H1 (cell line): ENCODE measurements at regions not wholly inside any gene's neighbourhood (a gene's known extent, or its start where the extent isn't known, plus 50 kb on each side); places are given as distances from the start of the nearest gene placed in this dataset.

Source experiments
- CTCF ChIA-PET: fragments of 300-600 bp; sonication (Branson Sonifier 250); formaldehyde crosslinking; loops from one replicate; lab custom pipeline; 2021; ENCODE audit not compliant: partially characterized antibody; lab: Charles Lee
- POLR2A ChIA-PET: fragments of 300-600 bp; sonication (Branson Sonifier 250); formaldehyde crosslinking; loops from one replicate; lab custom pipeline; 2021; ENCODE audit warnings: inconsistent platforms; ENCODE audit not compliant: partially characterized antibody; lab: Charles Lee
- DNase-seq, 2 experiments: peaks; one replicate each; pipeline versions ENCODE4 v3.0.0 to v3.0.0-alpha.2; 2010 to 2022; ENCODE audit warnings: low spot score in 2 of 2, low read depth in 1 of 2, mixed read lengths in 1 of 2
- FAIRE-seq: peaks from 2 replicates; lab custom pipeline; 2011; peaks lifted over from hg19 to GRCh38; lab: Jason Lieb, UNC
- H2AFZ ChIP-seq: 2 replicates; pipeline ENCODE4 v1.8.1; 2012; ENCODE audit warnings: low read length, inconsistent platforms
- H2AK5ac ChIP-seq: 2 replicates; pipeline ENCODE4 v1.6.1; 2013; ENCODE audit warnings: low read depth, low read length
- H2BK120ac ChIP-seq: replicated peaks from 2 replicates; pipeline ENCODE3; 2013; ENCODE audit warnings: low read depth, low read length, inconsistent platforms
- H2BK12ac ChIP-seq: 2 replicates; pipeline ENCODE4 v1.6.1; 2013; ENCODE audit warnings: low read depth, low read length
- H2BK15ac ChIP-seq: 2 replicates; pipeline ENCODE4 v1.6.1; 2013; ENCODE audit warnings: low read length
- H2BK20ac ChIP-seq: 2 replicates; pipeline ENCODE4 v1.6.1; 2013; ENCODE audit warnings: low read length
- H2BK5ac ChIP-seq: 2 replicates; pipeline ENCODE4 v1.6.1; 2013; ENCODE audit warnings: low read depth, low read length
- H3K14ac ChIP-seq: 2 replicates; pipeline ENCODE4 v1.6.1; 2013; ENCODE audit warnings: inconsistent platforms; ENCODE audit not compliant: insufficient read length
- H3K18ac ChIP-seq: 2 replicates; pipeline ENCODE4 v1.6.1; 2013; ENCODE audit warnings: low read length; ENCODE audit errors: extremely low read depth
- H3K23ac ChIP-seq: 2 replicates; pipeline ENCODE4 v1.6.1; 2013; ENCODE audit warnings: inconsistent platforms; ENCODE audit not compliant: insufficient read length
- H3K23me2 ChIP-seq: 2 replicates; pipeline ENCODE4 v1.6.1; 2013; ENCODE audit warnings: low read depth, low read length
- H3K27ac ChIP-seq: 2 replicates; pipeline ENCODE4 v1.6.1; 2011; ENCODE audit warnings: low read depth, low read length, inconsistent platforms
- H3K27me3 ChIP-seq, 4 experiments: replicated peaks in 1 of 4; 1 replicate in 1 of 4; 2 replicates in 3 of 4; pipeline versions ENCODE4 v1.6.1 to v1.8.1; 2011 to 2013; ENCODE audit warnings: low read length in 3 of 4, mild to moderate bottlenecking in 3 of 4, inconsistent platforms in 2 of 4, mixed read lengths in 2 of 4, moderate library complexity in 1 of 4; ENCODE audit not compliant: control insufficient read depth in 3 of 4, insufficient read depth in 3 of 4; ENCODE audit errors: extremely low read depth in 1 of 4
- H3K36me3 ChIP-seq, 4 experiments: 2 replicates each; pipeline versions ENCODE4 v1.6.1 to v1.8.1; 2011 to 2013; ENCODE audit warnings: mild to moderate bottlenecking in 4 of 4, low read length in 3 of 4, moderate library complexity in 2 of 4, control low read depth in 1 of 4, inconsistent platforms in 1 of 4; ENCODE audit not compliant: insufficient read depth in 4 of 4, control insufficient read depth in 2 of 4
- H3K4ac ChIP-seq: replicated peaks from 2 replicates; pipeline ENCODE3; 2013; ENCODE audit warnings: low read length, low read depth, mixed read lengths, inconsistent platforms; ENCODE audit not compliant: insufficient read length
- H3K4me1 ChIP-seq, 4 experiments: replicated peaks in 1 of 4; 1 replicate in 1 of 4; 2 replicates in 3 of 4; pipeline versions ENCODE4 v1.6.1 to v1.8.1; 2011 to 2013; ENCODE audit warnings: low read length in 3 of 4, inconsistent platforms in 2 of 4, mixed read lengths in 1 of 4; ENCODE audit not compliant: insufficient read depth in 4 of 4, control insufficient read depth in 3 of 4
- H3K4me2 ChIP-seq, 2 experiments: 2 replicates each; pipeline versions ENCODE4 v1.6.1 to v1.8.1; 2011 to 2013; ENCODE audit warnings: low read depth in 2 of 2, low read length in 2 of 2, control low read depth in 1 of 2, inconsistent platforms in 1 of 2, mild to moderate bottlenecking in 1 of 2; ENCODE audit not compliant: insufficient read depth in 1 of 2
- H3K4me3 ChIP-seq, 4 experiments: fragments of 200-600, 300-600 bp in 1 of 4; sonication (generic), shearing (Covaris generic), sonication (Bioruptor Twin) in 1 of 4; 2 replicates each; pipeline versions ENCODE4 v1.5.1 to v1.8.1; 2011 to 2016; ENCODE audit warnings: low read length in 4 of 4, low read depth in 3 of 4, control low read depth in 2 of 4, inconsistent platforms in 2 of 4, mild to moderate bottlenecking in 2 of 4, mixed read lengths in 1 of 4, moderate library complexity in 1 of 4; ENCODE audit not compliant: insufficient read depth in 2 of 4; ENCODE audit errors: extremely low read depth in 1 of 4
- H3K56ac ChIP-seq: replicated peaks from 2 replicates; pipeline ENCODE3; 2013; ENCODE audit warnings: low read depth, mild to moderate bottlenecking, mixed read lengths, low read length, inconsistent platforms; ENCODE audit not compliant: insufficient read length
- H3K79me1 ChIP-seq: 2 replicates; pipeline ENCODE4 v1.6.1; 2013; ENCODE audit warnings: low read depth, low read length, control low read depth
- H3K79me2 ChIP-seq, 2 experiments: 2 replicates each; pipeline versions ENCODE4 v1.6.1 to v1.8.1; 2012 to 2013; ENCODE audit warnings: low read length in 2 of 2, mild to moderate bottlenecking in 2 of 2, inconsistent platforms in 1 of 2; ENCODE audit not compliant: insufficient read depth in 2 of 2, control insufficient read depth in 1 of 2
- H3K9ac ChIP-seq, 4 experiments: replicated peaks in 1 of 4; 1 replicate in 1 of 4; 2 replicates in 3 of 4; pipeline versions ENCODE4 v1.6.1 to v1.8.1; 2011 to 2013; ENCODE audit warnings: low read depth in 3 of 4, low read length in 3 of 4, control low read depth in 2 of 4, mild to moderate bottlenecking in 2 of 4, moderate library complexity in 2 of 4, inconsistent platforms in 1 of 4; ENCODE audit errors: extremely low read depth in 1 of 4
- H3K9me3 ChIP-seq, 2 experiments: 2 replicates each; pipeline versions ENCODE4 v1.6.1 to v1.8.1; 2012 to 2013; ENCODE audit warnings: mild to moderate bottlenecking in 2 of 2, moderate library complexity in 2 of 2, control low read depth in 1 of 2, inconsistent platforms in 1 of 2, low read depth in 1 of 2, low read length in 1 of 2, mixed read lengths in 1 of 2; ENCODE audit not compliant: insufficient read depth in 2 of 2
- H4K20me1 ChIP-seq, 2 experiments: replicated peaks in 1 of 2; 2 replicates each; pipeline versions ENCODE3 to v1.8.1; 2011 to 2013; ENCODE audit warnings: inconsistent platforms in 2 of 2, low read length in 2 of 2, mild to moderate bottlenecking in 1 of 2; ENCODE audit not compliant: insufficient read depth in 2 of 2, control insufficient read depth in 1 of 2
- H4K5ac ChIP-seq: 2 replicates; pipeline ENCODE4 v1.6.1; 2013; ENCODE audit warnings: low read length, low read depth, mixed read lengths, inconsistent platforms; ENCODE audit not compliant: insufficient read length
- H4K8ac ChIP-seq: 2 replicates; pipeline ENCODE4 v1.8.0; 2013; ENCODE audit warnings: mild to moderate bottlenecking, moderate library complexity, low read length, inconsistent platforms; ENCODE audit not compliant: insufficient read depth; ENCODE audit errors: extremely low read depth
- H4K91ac ChIP-seq: replicated peaks from 2 replicates; pipeline ENCODE3; 2013; ENCODE audit warnings: low read length, mixed read lengths, inconsistent platforms; ENCODE audit not compliant: insufficient read length
- ATF2 ChIP-seq: IDR thresholded peaks from 2 replicates; pipeline ENCODE4 v1.6.1; 2012; ENCODE audit warnings: low read length, inconsistent platforms
- BCL11A ChIP-seq, 2 experiments: IDR thresholded peaks; one replicate each; pipeline ENCODE4 v1.6.1; 2011; ENCODE audit warnings: low read depth in 2 of 2, low read length in 2 of 2, mild to moderate bottlenecking in 2 of 2
- EP300 ChIP-seq, 2 experiments: IDR thresholded peaks; 1 replicate in 1 of 2; 2 replicates in 1 of 2; pipeline ENCODE4 v1.6.1; 2011 to 2012; ENCODE audit warnings: low read depth in 2 of 2, low read length in 2 of 2, mild to moderate bottlenecking in 2 of 2, borderline replicate concordance in 1 of 2, inconsistent platforms in 1 of 2, moderate library complexity in 1 of 2
- FOSL1 ChIP-seq: IDR thresholded peaks from 2 replicates; pipeline ENCODE4 v1.6.1; 2011; ENCODE audit warnings: mild to moderate bottlenecking, low read depth, low read length, moderate library complexity; ENCODE audit not compliant: insufficient read depth
- GTF2F1 ChIP-seq: IDR thresholded peaks from 2 replicates; pipeline ENCODE4 v1.6.1; 2012; ENCODE audit warnings: low read depth, low read length, improper control_type of control experiment, borderline replicate concordance
- HDAC6 ChIP-seq: IDR thresholded peaks from one replicate; pipeline ENCODE4 v1.7.1; 2012; ENCODE audit warnings: low read depth, mild to moderate bottlenecking, inconsistent platforms, low read length, moderate library complexity
- JUND ChIP-seq: IDR thresholded peaks from 2 replicates; pipeline ENCODE4 v1.6.1; 2011; ENCODE audit warnings: mild to moderate bottlenecking, improper control_type of control experiment, low read length
- POU5F1 ChIP-seq: IDR thresholded peaks from 2 replicates; pipeline ENCODE4 v1.6.1; 2011; ENCODE audit warnings: low read depth, mild to moderate bottlenecking, low read length, moderate library complexity
- SP2 ChIP-seq: IDR thresholded peaks from 2 replicates; pipeline ENCODE4 v1.6.1; 2012; ENCODE audit warnings: mild to moderate bottlenecking, low read length, inconsistent platforms
- SRF ChIP-seq: IDR thresholded peaks from 2 replicates; pipeline ENCODE4 v1.6.1; 2011; ENCODE audit warnings: mild to moderate bottlenecking, low read depth, low read length, moderate library complexity
- TEAD4 ChIP-seq: IDR thresholded peaks from 2 replicates; pipeline ENCODE4 v1.6.1; 2012; ENCODE audit warnings: low read depth, low read length, inconsistent platforms, mixed read lengths
- USF2 ChIP-seq: IDR thresholded peaks from 2 replicates; pipeline ENCODE4 v1.6.1; 2011; ENCODE audit warnings: low read length, improper control_type of control experiment
- WGBS, 2 experiments: shearing (Covaris generic) in 1 of 2; methylation state at CpG; one replicate each; pipeline versions ENCODE4 v1.1.6 to v1.1.7; 2013 to 2015; ENCODE audit warnings: low lambda C conversion rate in 2 of 2, mixed read lengths in 2 of 2, inconsistent platforms in 1 of 2, low coverage in 1 of 2, missing lambda C conversion rate in 1 of 2; ENCODE audit not compliant: insufficient replicate concordance in 2 of 2, insufficient coverage in 1 of 2, insufficient read length in 1 of 2; ENCODE audit errors: extremely low coverage in 1 of 2, missing lambda C conversion rate in 1 of 2; 5-methylcytosine and 5-hydroxymethylcytosine counted together

GRCh38 chr16:6247150-6247549 is 1085.5 kb upstream of the RBFOX1 start:
- no peak overlapping the region for H3K23ac ChIP-seq
- TF ChIP-seq EP300 (IDR thresholded peaks at IDR 0.05; ENCODE audit: borderline replicate concordance in 1 of 2, low read depth in 2 of 2, low read length in 2 of 2): no peak
- TF ChIP-seq GTF2F1: no peak
- no peak for TF ChIP-seq BCL11A (IDR thresholded peaks at IDR 0.05; ENCODE audit: low read depth in 2 of 2, low read length in 2 of 2)
- no peak for TF ChIP-seq HDAC6
- TF ChIP-seq ATF2: no peak
- TF ChIP-seq SRF: no peak
- no peak for TF ChIP-seq SP2
- no peak for TF ChIP-seq POU5F1
- TF ChIP-seq TEAD4: no peak
- no peak for TF ChIP-seq USF2
- TF ChIP-seq JUND: no peak
- TF ChIP-seq FOSL1: no peak

More at GRCh38 chr16:6247150-6247549, 1085.5 kb upstream of the RBFOX1 start:
- H3K14ac ChIP-seq: no peak overlapping the region
- H2AFZ ChIP-seq: no peak overlapping the region
- H3K56ac ChIP-seq: no peak overlapping the region
- H4K91ac ChIP-seq: no peak overlapping the region
- no peak overlapping the region for H2BK20ac ChIP-seq
- FAIRE-seq (no peak), DNase-seq (peak in 1 of 2 experiments; percentile 23)
- no peak overlapping the region for H3K4me2 ChIP-seq
- no peak overlapping the region for H2BK12ac ChIP-seq
- no peaks in the 10 kb centered on the region for H3K79me2 ChIP-seq
- H3K79me1 ChIP-seq: no peaks in the 10 kb centered on the region
- no peak overlapping the region; a peak in 1 of 7 replicates for H3K9ac ChIP-seq
- H2BK15ac ChIP-seq: no peak overlapping the region
- no peak overlapping the region for H4K8ac ChIP-seq
- no peak overlapping the region for H2BK120ac ChIP-seq
- peaks cover 0 to 3% (median under 1%) of the 10 kb centered on the region in 4 experiments; a peak in 3 of 7 replicates for H3K4me1 ChIP-seq
- ChIA-PET CTCF (interaction anchor here (0.7 to 1.8 kb wide), 3 partner anchors 17 to 78 kb away, joined by 3 to 5 read pairs (median 4); no protein-coding TSS in a partner anchor), POLR2A (no interaction called here)
- no peaks in the 10 kb centered on the region; the same call in 1 of the 2 replicates for H3K23me2 ChIP-seq
- no peaks in the 10 kb centered on the region for H3K36me3 ChIP-seq
- H2AK5ac ChIP-seq: no peak overlapping the region
- no peaks in the 10 kb centered on the region for H3K9me3 ChIP-seq
- WGBS, 2 experiments: 86% methylated on average over 3 of the region's 3 CpGs; no CpG with 5 or more reads in 1 of the 2 experiments
- H3K4ac ChIP-seq: no peak overlapping the region
- H3K18ac ChIP-seq: no peak overlapping the region
- no peaks in the 10 kb centered on the region; a peak in 1 of 7 replicates for H3K27me3 ChIP-seq
- no peak overlapping the region for H4K5ac ChIP-seq
- H2BK5ac ChIP-seq: no peak overlapping the region
- H4K20me1 ChIP-seq: no peaks in the 10 kb centered on the region
- H3K4me3 ChIP-seq: no peak overlapping the region
- no peak overlapping the region for H3K27ac ChIP-seq
